HG03039 (cell line): ENCODE measurements at regions not wholly inside any gene's neighbourhood (a gene's known extent, or its start where the extent isn't known, plus 50 kb on each side); places are given as distances from the start of the nearest gene placed in this dataset.
"Not testable (repeated sequence)": the region's sequence is repeated elsewhere in the genome, so short reads cannot be mapped to it uniquely, and the experiment has no call there.

Experiments used
- ATAC-seq: cut with Tn5 transposase; IDR thresholded peaks from one replicate; pipeline ENCODE4 v1.9.1; 2021; ENCODE audit warnings: mild to moderate bottlenecking, moderate library complexity; ENCODE audit not compliant: unreplicated experiment

- no peak for ATAC-seq
Observed at GRCh38 chr4:120005527-120005926, 61.1 kb downstream of the MAD2L1 start.

GRCh38 chr4:120005076-120005475 lies 61.6 kb downstream of the MAD2L1 start:
- ATAC-seq: no peak

GRCh38 chr4:120004054-120004453 lies 62.6 kb downstream of the MAD2L1 start:
- no peak for ATAC-seq

- no peak for ATAC-seq
Observed at GRCh38 chr4:120003193-120003592, 63.5 kb downstream of the MAD2L1 start.

- ATAC-seq: no peak
Observed at GRCh38 chr4:120001850-120002249, 64.8 kb downstream of the MAD2L1 start.

GRCh38 chr4:120000591-120001296 lies 65.9 kb downstream of the MAD2L1 start:
- ATAC-seq: no peak

- ATAC-seq: not testable (repeated sequence)
Observed at GRCh38 chr4:119996024-119996423, 70.6 kb downstream of the MAD2L1 start.

- ATAC-seq: no peak
Observed at GRCh38 chr4:119984996-119985395, 81.7 kb downstream of the MAD2L1 start.

- ATAC-seq: no peak
Observed at GRCh38 chr4:119982756-119983155, 83.9 kb downstream of the MAD2L1 start.

- no peak for ATAC-seq
Observed at GRCh38 chr4:119980456-119980855, 86.2 kb downstream of the MAD2L1 start.

GRCh38 chr4:119977076-119977940 lies 89.3 kb downstream of the MAD2L1 start:
- no peak for ATAC-seq

- no peak for ATAC-seq
Observed at GRCh38 chr4:119971431-119972084, 95.1 kb downstream of the MAD2L1 start.

GRCh38 chr4:119962631-119963030 lies 104.0 kb downstream of the MAD2L1 start:
- ATAC-seq: no peak

- ATAC-seq: no peak
Observed at GRCh38 chr4:119958983-119959382, 107.7 kb downstream of the MAD2L1 start.

- ATAC-seq: no peak
Observed at GRCh38 chr4:119955256-119955655, 111.4 kb downstream of the MAD2L1 start.

- ATAC-seq: not testable (repeated sequence)
Observed at GRCh38 chr4:119954487-119954886, 112.2 kb downstream of the MAD2L1 start.

- no peak for ATAC-seq
Observed at GRCh38 chr4:119946359-119946758, 120.3 kb downstream of the MAD2L1 start.

GRCh38 chr4:119942806-119943205 lies 123.8 kb downstream of the MAD2L1 start:
- ATAC-seq: no peak

- no peak for ATAC-seq
Observed at GRCh38 chr4:119940557-119940956, 126.1 kb downstream of the MAD2L1 start.

- no peak for ATAC-seq
Observed at GRCh38 chr4:119939071-119939995, 127.3 kb downstream of the MAD2L1 start.

GRCh38 chr4:119937746-119938145 lies 128.9 kb downstream of the MAD2L1 start:
- ATAC-seq: no peak
